H9 (cell line): ENCODE measurements at regions not wholly inside any gene's neighbourhood (a gene's known extent, or its start where the extent isn't known, plus 50 kb on each side); places are given as distances from the start of the nearest gene placed in this dataset.

Experiments
- DNase-seq: peaks from one replicate; pipeline ENCODE4 v3.0.0-alpha.2; 2017
- H2AFZ ChIP-seq: one replicate; pipeline ENCODE4 v1.6.1; 2013; ENCODE audit warnings: mild to moderate bottlenecking, low read length, control low read depth, moderate library complexity
- H2AK5ac ChIP-seq: 2 replicates; pipeline ENCODE4 v1.6.1; 2013; ENCODE audit warnings: low read length, control low read depth, mixed read lengths; ENCODE audit not compliant: insufficient read length
- H2BK120ac ChIP-seq: one replicate; pipeline ENCODE4 v1.6.1; 2013; ENCODE audit warnings: low read depth, mild to moderate bottlenecking, low read length, control low read depth, inconsistent platforms; ENCODE audit not compliant: poor library complexity, severe bottlenecking
- H2BK12ac ChIP-seq: 2 replicates; pipeline ENCODE4 v1.6.1; 2013; ENCODE audit warnings: low read length, control low read depth, mixed read lengths, low read depth; ENCODE audit not compliant: insufficient read length
- H2BK15ac ChIP-seq: 2 replicates; pipeline ENCODE4 v1.6.1; 2013; ENCODE audit warnings: low read depth, low read length, control low read depth
- H2BK20ac ChIP-seq: one replicate; pipeline ENCODE4 v1.6.1; 2013; ENCODE audit warnings: low read depth, mild to moderate bottlenecking, low read length, control low read depth, inconsistent platforms; ENCODE audit not compliant: poor library complexity, severe bottlenecking
- H2BK5ac ChIP-seq: 2 replicates; pipeline ENCODE4 v1.6.1; 2013; ENCODE audit warnings: low read length, control low read depth, mixed read lengths; ENCODE audit not compliant: insufficient read length
- H3K14ac ChIP-seq: 2 replicates; pipeline ENCODE4 v1.6.1; 2013; ENCODE audit warnings: low read length, control low read depth; ENCODE audit not compliant: insufficient read depth
- H3K18ac ChIP-seq: 2 replicates; pipeline ENCODE4 v1.6.1; 2013; ENCODE audit warnings: low read depth, mild to moderate bottlenecking, mixed read lengths, low read length, control low read depth; ENCODE audit not compliant: insufficient read length
- H3K23ac ChIP-seq: 2 replicates; pipeline ENCODE4 v1.6.1; 2013; ENCODE audit warnings: low read length, control low read depth, mixed read lengths, low read depth; ENCODE audit not compliant: insufficient read length
- H3K23me2 ChIP-seq: 2 replicates; pipeline ENCODE4 v1.6.1; 2013; ENCODE audit warnings: low read depth, mild to moderate bottlenecking, mixed read lengths, low read length, control low read depth; ENCODE audit not compliant: insufficient read length, poor library complexity, severe bottlenecking
- H3K27ac ChIP-seq: 2 replicates; pipeline ENCODE4 v1.5.1; 2013; ENCODE audit warnings: low read length, control low read depth, mixed read lengths, low read depth; ENCODE audit not compliant: insufficient read length
- H3K27me3 ChIP-seq: 2 replicates; pipeline ENCODE4 v1.6.1; 2013; ENCODE audit warnings: low read length, control low read depth, inconsistent platforms; ENCODE audit not compliant: insufficient read depth
- H3K4ac ChIP-seq: 2 replicates; pipeline ENCODE4 v1.6.1; 2013; ENCODE audit warnings: low read depth, mild to moderate bottlenecking, control low read depth, inconsistent platforms, low read length, moderate library complexity
- H3K4me1 ChIP-seq: 2 replicates; pipeline ENCODE4 v1.6.1; 2013; ENCODE audit warnings: low read length, control low read depth, inconsistent platforms; ENCODE audit not compliant: insufficient read depth
- H3K4me2 ChIP-seq: 2 replicates; pipeline ENCODE4 v1.6.1; 2013; ENCODE audit warnings: low read length, control low read depth, mixed read lengths; ENCODE audit not compliant: insufficient read length, insufficient read depth
- H3K56ac ChIP-seq: 2 replicates; pipeline ENCODE4 v1.6.1; 2013; ENCODE audit warnings: low read depth, mild to moderate bottlenecking, mixed read lengths, low read length, control low read depth; ENCODE audit not compliant: insufficient read length
- H3K79me1 ChIP-seq: 2 replicates; pipeline ENCODE4 v1.6.1; 2013; ENCODE audit warnings: low read depth, mild to moderate bottlenecking, moderate library complexity, low read length, control low read depth, inconsistent platforms; ENCODE audit not compliant: insufficient read depth, poor library complexity, severe bottlenecking
- H3K79me2 ChIP-seq: 2 replicates; pipeline ENCODE4 v1.6.1; 2013; ENCODE audit warnings: low read length, control low read depth, inconsistent platforms; ENCODE audit not compliant: insufficient read depth
- H3K9ac ChIP-seq: 2 replicates; pipeline ENCODE4 v1.6.1; 2013; ENCODE audit warnings: low read length, control low read depth, mixed read lengths; ENCODE audit not compliant: insufficient read length; ENCODE audit errors: extremely low read depth
- H3K9me3 ChIP-seq: one replicate; pipeline ENCODE4 v1.6.1; 2013; ENCODE audit warnings: low read depth, low read length, inconsistent platforms; ENCODE audit not compliant: control insufficient read depth
- H3T11ph ChIP-seq: one replicate; pipeline ENCODE4 v1.6.1; 2013; ENCODE audit warnings: mild to moderate bottlenecking, low read length, control low read depth, inconsistent platforms
- H4K20me1 ChIP-seq: one replicate; pipeline ENCODE4 v1.6.1; 2013; ENCODE audit not compliant: control insufficient read depth, insufficient read length, insufficient read depth
- H4K5ac ChIP-seq: 2 replicates; pipeline ENCODE4 v1.6.1; 2013; ENCODE audit warnings: low read depth, mild to moderate bottlenecking, mixed read lengths, low read length, control low read depth; ENCODE audit not compliant: insufficient read length
- H4K8ac ChIP-seq: replicated peaks from 2 replicates; pipeline ENCODE4 v1.6.1; 2013; ENCODE audit warnings: low read length, control low read depth, mixed read lengths, low read depth; ENCODE audit not compliant: insufficient read length
- H4K91ac ChIP-seq: 2 replicates; pipeline ENCODE4 v1.6.1; 2013; ENCODE audit warnings: low read depth, mild to moderate bottlenecking, moderate library complexity, mixed read lengths, low read length, control low read depth; ENCODE audit not compliant: insufficient read length
- H3K27ac Mint-ChIP-seq, 3 experiments: 2 replicates in 2 of 3; 3 replicates in 1 of 3; pipeline ENCODE4 v1.8.0; 2020 to 2021; ENCODE audit warnings: mixed read lengths in 3 of 3, mild to moderate bottlenecking in 1 of 3, moderate library complexity in 1 of 3
- H3K27me3 Mint-ChIP-seq: 2 replicates; pipeline ENCODE4 v1.8.0; 2021; ENCODE audit warnings: low read depth, mild to moderate bottlenecking, moderate library complexity, mixed read lengths
- H3K36me3 Mint-ChIP-seq, 3 experiments: 2 replicates in 2 of 3; 3 replicates in 1 of 3; pipeline ENCODE4 v1.8.0; 2020 to 2021; ENCODE audit warnings: low read depth in 3 of 3, mixed read lengths in 3 of 3; ENCODE audit not compliant: insufficient read depth in 1 of 3
- H3K4me1 Mint-ChIP-seq, 2 experiments: 2 replicates each; pipeline ENCODE4 v1.8.0; 2020; ENCODE audit warnings: mixed read lengths in 2 of 2
- H3K4me3 Mint-ChIP-seq, 2 experiments: 2 replicates in 1 of 2; 3 replicates in 1 of 2; pipeline ENCODE4 v1.8.0; 2020 to 2021; ENCODE audit warnings: mild to moderate bottlenecking in 2 of 2, mixed read lengths in 2 of 2, moderate library complexity in 1 of 2
- H3K9me3 Mint-ChIP-seq, 2 experiments: 2 replicates in 1 of 2; 3 replicates in 1 of 2; pipeline ENCODE4 v1.8.0; 2020; ENCODE audit warnings: mild to moderate bottlenecking in 2 of 2, mixed read lengths in 2 of 2, moderate library complexity in 1 of 2
- WGBS: extraction: QIAGEN DNeasy Blood & Tissue Kit; methylation state at CpG from one replicate; pipeline ENCODE4 v1.1.7; 2013; ENCODE audit warnings: missing lambda C conversion rate, low lambda C conversion rate, mixed read lengths; ENCODE audit not compliant: insufficient read length; ENCODE audit errors: extremely low coverage; 5-methylcytosine and 5-hydroxymethylcytosine counted together
- TF ChIP-seq, protein P1 (sequence below): fragments of 200-600 bp; sonication (generic); conservative IDR thresholded peaks from 3 replicates; pipeline ENCODE4 v1.8.0; 2021; ENCODE audit warnings: antibody characterized with exemption, mild to moderate bottlenecking

DNA sequence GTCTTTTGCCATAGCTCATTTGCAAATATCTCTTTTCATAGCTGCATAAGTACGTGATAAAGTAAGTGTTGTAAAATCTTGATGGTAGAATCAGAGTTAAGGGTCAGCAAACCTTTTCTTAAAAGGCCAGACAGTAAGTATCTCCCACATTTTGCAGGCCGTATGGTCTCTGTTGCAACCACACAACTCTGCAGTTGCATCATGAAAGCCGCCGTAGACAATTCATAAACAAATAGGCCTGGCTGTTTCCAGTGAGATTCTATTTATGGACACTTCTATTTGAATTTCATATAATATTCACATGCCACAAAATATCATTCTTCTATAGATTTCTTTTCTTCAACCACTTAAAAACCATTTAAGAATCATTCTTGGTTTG is 248.5 kb downstream of the TLE3 start:
- H3K23ac ChIP-seq, result no peak overlapping the region
- H3K18ac ChIP-seq, result no peak overlapping the region
- no peak overlapping the region for H2AK5ac ChIP-seq
- no peak overlapping the region for H3K27ac ChIP-seq
- Mint-ChIP-seq H3K4me3 (no peak overlapping the region), H3K4me1 (peaks cover 0 to 7% of the 10 kb centered on the region in 2 experiments; a peak in 3 of 4 replicates), H3K36me3 (no peaks in the 10 kb centered on the region), H3K9me3 (no peaks in the 10 kb centered on the region), H3K27ac (no peak overlapping the region), H3K27me3 (peaks cover 2% of the 10 kb centered on the region; the same call in 1 of the 2 replicates)
- H2AFZ ChIP-seq, result no peak overlapping the region
- H2BK5ac ChIP-seq, result no peak overlapping the region
- no peak overlapping the region for H2BK120ac ChIP-seq
- no peak overlapping the region for H3K4ac ChIP-seq
- H4K91ac ChIP-seq, result no peak overlapping the region
- H3K23me2 ChIP-seq, result no peaks in the 10 kb centered on the region
- H3K14ac ChIP-seq, result no peak overlapping the region
- no peak overlapping the region for H3K4me2 ChIP-seq
- H3T11ph ChIP-seq, result no peak overlapping the region
- TF ChIP-seq, protein P1, sequence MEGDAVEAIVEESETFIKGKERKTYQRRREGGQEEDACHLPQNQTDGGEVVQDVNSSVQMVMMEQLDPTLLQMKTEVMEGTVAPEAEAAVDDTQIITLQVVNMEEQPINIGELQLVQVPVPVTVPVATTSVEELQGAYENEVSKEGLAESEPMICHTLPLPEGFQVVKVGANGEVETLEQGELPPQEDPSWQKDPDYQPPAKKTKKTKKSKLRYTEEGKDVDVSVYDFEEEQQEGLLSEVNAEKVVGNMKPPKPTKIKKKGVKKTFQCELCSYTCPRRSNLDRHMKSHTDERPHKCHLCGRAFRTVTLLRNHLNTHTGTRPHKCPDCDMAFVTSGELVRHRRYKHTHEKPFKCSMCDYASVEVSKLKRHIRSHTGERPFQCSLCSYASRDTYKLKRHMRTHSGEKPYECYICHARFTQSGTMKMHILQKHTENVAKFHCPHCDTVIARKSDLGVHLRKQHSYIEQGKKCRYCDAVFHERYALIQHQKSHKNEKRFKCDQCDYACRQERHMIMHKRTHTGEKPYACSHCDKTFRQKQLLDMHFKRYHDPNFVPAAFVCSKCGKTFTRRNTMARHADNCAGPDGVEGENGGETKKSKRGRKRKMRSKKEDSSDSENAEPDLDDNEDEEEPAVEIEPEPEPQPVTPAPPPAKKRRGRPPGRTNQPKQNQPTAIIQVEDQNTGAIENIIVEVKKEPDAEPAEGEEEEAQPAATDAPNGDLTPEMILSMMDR, result no peak
- H3K9ac ChIP-seq, result no peak overlapping the region
- H3K79me1 ChIP-seq, result no peaks in the 10 kb centered on the region
- H3K4me1 ChIP-seq, result no peaks in the 10 kb centered on the region
- H4K20me1 ChIP-seq, result no peaks in the 10 kb centered on the region
- H3K56ac ChIP-seq, result no peak overlapping the region
- no peak overlapping the region for H4K8ac ChIP-seq
- H3K79me2 ChIP-seq, result no peaks in the 10 kb centered on the region
- no peak overlapping the region for H2BK12ac ChIP-seq
- H2BK20ac ChIP-seq, result no peak overlapping the region
- H2BK15ac ChIP-seq, result no peak overlapping the region
- H3K9me3 ChIP-seq, result no peaks in the 10 kb centered on the region
- H3K27me3 ChIP-seq, result no peaks in the 10 kb centered on the region
- H4K5ac ChIP-seq, result no peak overlapping the region
- no peak for DNase-seq
- WGBS, result no CpG with 5 or more reads among the region's 4 CpGs
